SHP77 treated with DMSO at 0.1 percent for 48 hours (cell line): ENCODE measurements at regions not wholly inside any gene's neighbourhood (a gene's known extent, or its start where the extent isn't known, plus 50 kb on each side); places are given as distances from the start of the nearest gene placed in this dataset.
"Not testable (repeated sequence)": the region's sequence is repeated elsewhere in the genome, so short reads cannot be mapped to it uniquely, and the experiment has no call there.

Experiments
- DNase-seq: peaks from one replicate; lab custom pipeline; 2025; lab: John Stamatoyannopoulos, UW

GRCh38 chr7:32645255-32645654 is 150.0 kb downstream of the AVL9 start:
- DNase-seq, result not testable (repeated sequence)

- no peak for DNase-seq
These were observed 147.9 kb downstream of the AVL9 start for GRCh38 chr7:32643194-32643593.

- DNase-seq, result no peak
These were observed 143.8 kb downstream of the AVL9 start for GRCh38 chr7:32639122-32639521.

- not testable (repeated sequence) for DNase-seq
These were observed 143.3 kb downstream of the AVL9 start for GRCh38 chr7:32638479-32639121.
